GM23338 (cell line): ENCODE measurements at regions not wholly inside any gene's neighbourhood (a gene's known extent, or its start where the extent isn't known, plus 50 kb on each side); places are given as distances from the start of the nearest gene placed in this dataset.

Experiments
- ATAC-seq: fragments of 200-7000 bp; cut with Tn5 transposase; 3 replicates; pipeline ENCODE4 v1.9.1; 2020
- DNase-seq: peaks from one replicate; pipeline ENCODE4 v3.0.0-alpha.2; 2015; ENCODE audit warnings: low spot score
- H2AFZ ChIP-seq: fragments of 200-600 bp; sonication (generic); 2 replicates; pipeline ENCODE4 v1.8.0; 2016; ENCODE audit warnings: antibody characterized with exemption, mild to moderate bottlenecking, moderate library complexity
- H3F3A ChIP-seq: fragments of 200-600 bp; sonication (generic); replicated peaks from 2 replicates; pipeline ENCODE4 v1.8.0; 2017; ENCODE audit warnings: antibody characterized with exemption, mixed run types, low read depth
- H3K27ac ChIP-seq: fragments of 200-600 bp; sonication (generic); 2 replicates; pipeline ENCODE4 v1.6.1; 2016; ENCODE audit warnings: low read depth
- H3K27me3 ChIP-seq: fragments of 200-600 bp; sonication (generic); 2 replicates; pipeline ENCODE4 v1.8.0; 2016; ENCODE audit warnings: mild to moderate bottlenecking, mixed run types, moderate library complexity; ENCODE audit not compliant: insufficient read depth
- H3K36me3 ChIP-seq: fragments of 200-600 bp; sonication (generic); 2 replicates; pipeline ENCODE4 v1.8.0; 2016; ENCODE audit warnings: mild to moderate bottlenecking; ENCODE audit not compliant: insufficient read depth
- H3K4me1 ChIP-seq: fragments of 200-600 bp; sonication (generic); 2 replicates; pipeline ENCODE4 v1.8.0; 2016; ENCODE audit warnings: mild to moderate bottlenecking, moderate library complexity; ENCODE audit not compliant: insufficient read depth
- H3K4me2 ChIP-seq: fragments of 200-600 bp; sonication (generic); 2 replicates; pipeline ENCODE4 v1.7.1; 2017; ENCODE audit warnings: mixed run types
- H3K4me3 ChIP-seq: fragments of 200-600 bp; sonication (generic); 2 replicates; pipeline ENCODE4 v1.6.1; 2016; ENCODE audit warnings: mixed run types
- H3K79me2 ChIP-seq: fragments of 200-600 bp; sonication (generic); replicated peaks from 2 replicates; pipeline ENCODE4 v1.8.0; 2017; ENCODE audit warnings: mild to moderate bottlenecking; ENCODE audit not compliant: insufficient read depth
- H3K9me2 ChIP-seq: fragments of 200-600 bp; sonication (generic); 2 replicates; pipeline ENCODE4 v1.8.0; 2017; ENCODE audit not compliant: insufficient read depth
- H4K20me1 ChIP-seq: fragments of 200-600 bp; sonication (generic); replicated peaks from 2 replicates; pipeline ENCODE4 v1.8.0; 2017; ENCODE audit warnings: mild to moderate bottlenecking; ENCODE audit not compliant: insufficient read depth
- H3K27ac Mint-ChIP-seq: 2 replicates; pipeline ENCODE4 v1.8.0; 2020; ENCODE audit warnings: inconsistent platforms, mild to moderate bottlenecking, moderate library complexity, mixed read lengths
- H3K27me3 Mint-ChIP-seq: 3 replicates; pipeline ENCODE4 v1.8.0; 2022; ENCODE audit warnings: low read depth, mild to moderate bottlenecking, moderate library complexity, mixed read lengths, inconsistent platforms; ENCODE audit not compliant: insufficient read depth, poor library complexity
- H3K36me3 Mint-ChIP-seq: 3 replicates; pipeline ENCODE4 v1.8.0; 2021; ENCODE audit warnings: low read depth, mild to moderate bottlenecking, inconsistent platforms, moderate library complexity, mixed read lengths
- H3K4me1 Mint-ChIP-seq: 3 replicates; pipeline ENCODE4 v1.8.0; 2020; ENCODE audit warnings: mild to moderate bottlenecking, inconsistent platforms, mixed read lengths
- H3K4me3 Mint-ChIP-seq: 3 replicates; pipeline ENCODE4 v1.8.0; 2021; ENCODE audit warnings: moderate library complexity, mild to moderate bottlenecking, inconsistent platforms, mixed read lengths
- H3K9me3 Mint-ChIP-seq: 3 replicates; pipeline ENCODE4 v1.8.0; 2020; ENCODE audit warnings: moderate library complexity, mild to moderate bottlenecking, inconsistent platforms, mixed read lengths
- CREB1 ChIP-seq: fragments of 250-450 bp; sonication (Bioruptor Pico); IDR thresholded peaks from 2 replicates; pipeline ENCODE4 v1.5.0; 2020; ENCODE audit warnings: low read depth, mild to moderate bottlenecking, moderate library complexity
- JUNB ChIP-seq: IDR thresholded peaks from one replicate; pipeline ENCODE4 v1.6.1; 2016; ENCODE audit warnings: antibody characterized with exemption; ENCODE audit not compliant: unreplicated experiment
- NANOG ChIP-seq: IDR thresholded peaks from 2 replicates; pipeline ENCODE4 v1.6.1; 2016; ENCODE audit warnings: antibody characterized with exemption, borderline replicate concordance
- POLR2AphosphoS5 ChIP-seq: IDR thresholded peaks from 2 replicates; pipeline ENCODE4 v1.6.1; 2016; ENCODE audit warnings: antibody characterized with exemption, low read depth
- STAT1 ChIP-seq: IDR thresholded peaks from one replicate; pipeline ENCODE4 v1.6.1; 2016; ENCODE audit warnings: antibody characterized with exemption; ENCODE audit not compliant: unreplicated experiment
- ZNF114 ChIP-seq: fragments of 250-450 bp; sonication (Bioruptor Pico); IDR thresholded peaks from 2 replicates; pipeline ENCODE4 v1.5.0; 2020; ENCODE audit warnings: mild to moderate bottlenecking, moderate library complexity
- ZNF331 ChIP-seq: fragments of 250-450 bp; sonication (Bioruptor Pico); IDR thresholded peaks from 2 replicates; pipeline ENCODE4 v1.5.0; 2020; ENCODE audit warnings: low read depth, mild to moderate bottlenecking, moderate library complexity
- TF ChIP-seq, protein P1 (sequence below): IDR thresholded peaks from 2 replicates; pipeline ENCODE4 v1.6.1; 2016; ENCODE audit warnings: antibody characterized with exemption
- TF ChIP-seq, protein P2 (sequence below): IDR thresholded peaks from one replicate; pipeline ENCODE4 v1.6.1; 2018; ENCODE audit warnings: antibody characterized with exemption; ENCODE audit not compliant: unreplicated experiment
- TF ChIP-seq, protein P3 (sequence below): fragments of 250-450 bp; sonication (Bioruptor Pico); IDR thresholded peaks from 2 replicates; pipeline ENCODE4 v1.5.0; 2020; ENCODE audit warnings: mild to moderate bottlenecking, moderate library complexity

DNA sequence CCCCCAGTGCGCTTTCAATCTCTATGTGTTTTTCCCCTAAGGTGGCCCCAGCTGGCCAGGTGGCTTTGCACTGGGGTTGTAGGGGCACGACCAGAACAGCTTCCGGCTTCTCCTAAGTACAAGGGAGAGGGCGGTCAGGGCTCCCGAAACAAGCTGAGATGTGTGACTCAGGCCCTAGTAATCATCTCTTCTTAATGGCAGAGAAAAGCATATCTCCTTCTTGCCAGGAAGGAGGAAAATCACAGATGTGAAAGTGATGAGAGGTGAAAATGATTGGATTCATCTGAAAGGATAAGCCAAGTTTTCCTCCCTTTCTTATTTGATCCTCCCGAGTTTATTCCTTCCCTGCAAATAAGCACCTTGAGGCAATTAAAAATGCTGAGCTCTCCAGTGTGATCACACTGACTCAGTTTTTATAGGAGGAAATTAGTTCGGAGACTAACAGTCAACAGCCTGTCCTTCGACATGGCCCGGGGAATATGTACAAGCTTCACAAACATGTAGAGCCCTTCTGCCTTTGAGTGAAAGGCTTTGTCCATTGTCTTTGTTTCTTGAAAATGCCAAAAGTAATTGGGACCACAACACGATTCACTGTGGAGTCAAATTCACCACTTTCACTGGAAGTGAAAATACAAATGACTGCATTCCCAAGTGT lies 514.8 kb downstream of the PSAT1 start (continued):
- TF ChIP-seq ZNF331 (CRISPR knock-in tag), result no peak

DNA sequence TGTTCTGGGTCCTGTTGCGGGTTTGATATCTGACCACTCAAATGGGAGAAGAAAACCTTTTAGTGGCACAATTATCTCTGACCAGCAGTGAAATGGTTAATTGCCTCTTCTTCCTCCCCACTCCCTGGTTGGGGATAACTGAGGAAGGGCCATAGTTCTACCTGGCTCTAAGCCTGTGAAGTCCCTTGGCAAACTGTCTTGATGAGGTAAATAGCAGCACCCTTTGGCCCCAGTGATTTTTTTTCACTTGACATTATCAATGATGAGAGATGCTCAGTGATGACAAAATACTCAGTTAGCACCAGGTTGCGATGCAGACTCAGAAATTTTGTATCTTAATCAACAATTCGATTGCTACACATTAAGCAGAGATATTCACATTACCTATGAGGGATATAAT lies 515.7 kb downstream of the PSAT1 start:
- H3K4me3 ChIP-seq, result no peak overlapping the region
- no peaks in the 10 kb centered on the region for H3K36me3 Mint-ChIP-seq
- no peak overlapping the region for H2AFZ ChIP-seq
- no peaks in the 10 kb centered on the region for H3K9me3 Mint-ChIP-seq
- no peaks in the 10 kb centered on the region for H3K79me2 ChIP-seq
- H3K27ac Mint-ChIP-seq, result no peak overlapping the region
- no peaks in the 10 kb centered on the region for H3K27me3 Mint-ChIP-seq
- H3F3A ChIP-seq, result no peaks in the 10 kb centered on the region
- H3K27me3 ChIP-seq, result no peaks in the 10 kb centered on the region
- peaks cover 10% of the 10 kb centered on the region; the same call in 1 of the 2 replicates for H3K4me1 ChIP-seq
- H3K4me2 ChIP-seq, result no peak overlapping the region
- peaks cover 10% of the 10 kb centered on the region; the same call in 2 of the 3 replicates for H3K4me1 Mint-ChIP-seq
- H3K4me3 Mint-ChIP-seq, result no peak overlapping the region
- TF ChIP-seq ZNF114 (CRISPR knock-in tag), result no peak
- no peak for TF ChIP-seq POLR2AphosphoS5
- no peak for TF ChIP-seq NANOG
- no peak for TF ChIP-seq STAT1
- no peak for TF ChIP-seq JUNB
- TF ChIP-seq ZNF331 (CRISPR knock-in tag), result no peak
- TF ChIP-seq, protein P1, sequence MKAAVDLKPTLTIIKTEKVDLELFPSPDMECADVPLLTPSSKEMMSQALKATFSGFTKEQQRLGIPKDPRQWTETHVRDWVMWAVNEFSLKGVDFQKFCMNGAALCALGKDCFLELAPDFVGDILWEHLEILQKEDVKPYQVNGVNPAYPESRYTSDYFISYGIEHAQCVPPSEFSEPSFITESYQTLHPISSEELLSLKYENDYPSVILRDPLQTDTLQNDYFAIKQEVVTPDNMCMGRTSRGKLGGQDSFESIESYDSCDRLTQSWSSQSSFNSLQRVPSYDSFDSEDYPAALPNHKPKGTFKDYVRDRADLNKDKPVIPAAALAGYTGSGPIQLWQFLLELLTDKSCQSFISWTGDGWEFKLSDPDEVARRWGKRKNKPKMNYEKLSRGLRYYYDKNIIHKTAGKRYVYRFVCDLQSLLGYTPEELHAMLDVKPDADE, result no peak
- TF ChIP-seq CREB1 (CRISPR knock-in tag), result no peak
- TF ChIP-seq, protein P2, sequence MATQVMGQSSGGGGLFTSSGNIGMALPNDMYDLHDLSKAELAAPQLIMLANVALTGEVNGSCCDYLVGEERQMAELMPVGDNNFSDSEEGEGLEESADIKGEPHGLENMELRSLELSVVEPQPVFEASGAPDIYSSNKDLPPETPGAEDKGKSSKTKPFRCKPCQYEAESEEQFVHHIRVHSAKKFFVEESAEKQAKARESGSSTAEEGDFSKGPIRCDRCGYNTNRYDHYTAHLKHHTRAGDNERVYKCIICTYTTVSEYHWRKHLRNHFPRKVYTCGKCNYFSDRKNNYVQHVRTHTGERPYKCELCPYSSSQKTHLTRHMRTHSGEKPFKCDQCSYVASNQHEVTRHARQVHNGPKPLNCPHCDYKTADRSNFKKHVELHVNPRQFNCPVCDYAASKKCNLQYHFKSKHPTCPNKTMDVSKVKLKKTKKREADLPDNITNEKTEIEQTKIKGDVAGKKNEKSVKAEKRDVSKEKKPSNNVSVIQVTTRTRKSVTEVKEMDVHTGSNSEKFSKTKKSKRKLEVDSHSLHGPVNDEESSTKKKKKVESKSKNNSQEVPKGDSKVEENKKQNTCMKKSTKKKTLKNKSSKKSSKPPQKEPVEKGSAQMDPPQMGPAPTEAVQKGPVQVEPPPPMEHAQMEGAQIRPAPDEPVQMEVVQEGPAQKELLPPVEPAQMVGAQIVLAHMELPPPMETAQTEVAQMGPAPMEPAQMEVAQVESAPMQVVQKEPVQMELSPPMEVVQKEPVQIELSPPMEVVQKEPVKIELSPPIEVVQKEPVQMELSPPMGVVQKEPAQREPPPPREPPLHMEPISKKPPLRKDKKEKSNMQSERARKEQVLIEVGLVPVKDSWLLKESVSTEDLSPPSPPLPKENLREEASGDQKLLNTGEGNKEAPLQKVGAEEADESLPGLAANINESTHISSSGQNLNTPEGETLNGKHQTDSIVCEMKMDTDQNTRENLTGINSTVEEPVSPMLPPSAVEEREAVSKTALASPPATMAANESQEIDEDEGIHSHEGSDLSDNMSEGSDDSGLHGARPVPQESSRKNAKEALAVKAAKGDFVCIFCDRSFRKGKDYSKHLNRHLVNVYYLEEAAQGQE, result no peak
- TF ChIP-seq, protein P3, sequence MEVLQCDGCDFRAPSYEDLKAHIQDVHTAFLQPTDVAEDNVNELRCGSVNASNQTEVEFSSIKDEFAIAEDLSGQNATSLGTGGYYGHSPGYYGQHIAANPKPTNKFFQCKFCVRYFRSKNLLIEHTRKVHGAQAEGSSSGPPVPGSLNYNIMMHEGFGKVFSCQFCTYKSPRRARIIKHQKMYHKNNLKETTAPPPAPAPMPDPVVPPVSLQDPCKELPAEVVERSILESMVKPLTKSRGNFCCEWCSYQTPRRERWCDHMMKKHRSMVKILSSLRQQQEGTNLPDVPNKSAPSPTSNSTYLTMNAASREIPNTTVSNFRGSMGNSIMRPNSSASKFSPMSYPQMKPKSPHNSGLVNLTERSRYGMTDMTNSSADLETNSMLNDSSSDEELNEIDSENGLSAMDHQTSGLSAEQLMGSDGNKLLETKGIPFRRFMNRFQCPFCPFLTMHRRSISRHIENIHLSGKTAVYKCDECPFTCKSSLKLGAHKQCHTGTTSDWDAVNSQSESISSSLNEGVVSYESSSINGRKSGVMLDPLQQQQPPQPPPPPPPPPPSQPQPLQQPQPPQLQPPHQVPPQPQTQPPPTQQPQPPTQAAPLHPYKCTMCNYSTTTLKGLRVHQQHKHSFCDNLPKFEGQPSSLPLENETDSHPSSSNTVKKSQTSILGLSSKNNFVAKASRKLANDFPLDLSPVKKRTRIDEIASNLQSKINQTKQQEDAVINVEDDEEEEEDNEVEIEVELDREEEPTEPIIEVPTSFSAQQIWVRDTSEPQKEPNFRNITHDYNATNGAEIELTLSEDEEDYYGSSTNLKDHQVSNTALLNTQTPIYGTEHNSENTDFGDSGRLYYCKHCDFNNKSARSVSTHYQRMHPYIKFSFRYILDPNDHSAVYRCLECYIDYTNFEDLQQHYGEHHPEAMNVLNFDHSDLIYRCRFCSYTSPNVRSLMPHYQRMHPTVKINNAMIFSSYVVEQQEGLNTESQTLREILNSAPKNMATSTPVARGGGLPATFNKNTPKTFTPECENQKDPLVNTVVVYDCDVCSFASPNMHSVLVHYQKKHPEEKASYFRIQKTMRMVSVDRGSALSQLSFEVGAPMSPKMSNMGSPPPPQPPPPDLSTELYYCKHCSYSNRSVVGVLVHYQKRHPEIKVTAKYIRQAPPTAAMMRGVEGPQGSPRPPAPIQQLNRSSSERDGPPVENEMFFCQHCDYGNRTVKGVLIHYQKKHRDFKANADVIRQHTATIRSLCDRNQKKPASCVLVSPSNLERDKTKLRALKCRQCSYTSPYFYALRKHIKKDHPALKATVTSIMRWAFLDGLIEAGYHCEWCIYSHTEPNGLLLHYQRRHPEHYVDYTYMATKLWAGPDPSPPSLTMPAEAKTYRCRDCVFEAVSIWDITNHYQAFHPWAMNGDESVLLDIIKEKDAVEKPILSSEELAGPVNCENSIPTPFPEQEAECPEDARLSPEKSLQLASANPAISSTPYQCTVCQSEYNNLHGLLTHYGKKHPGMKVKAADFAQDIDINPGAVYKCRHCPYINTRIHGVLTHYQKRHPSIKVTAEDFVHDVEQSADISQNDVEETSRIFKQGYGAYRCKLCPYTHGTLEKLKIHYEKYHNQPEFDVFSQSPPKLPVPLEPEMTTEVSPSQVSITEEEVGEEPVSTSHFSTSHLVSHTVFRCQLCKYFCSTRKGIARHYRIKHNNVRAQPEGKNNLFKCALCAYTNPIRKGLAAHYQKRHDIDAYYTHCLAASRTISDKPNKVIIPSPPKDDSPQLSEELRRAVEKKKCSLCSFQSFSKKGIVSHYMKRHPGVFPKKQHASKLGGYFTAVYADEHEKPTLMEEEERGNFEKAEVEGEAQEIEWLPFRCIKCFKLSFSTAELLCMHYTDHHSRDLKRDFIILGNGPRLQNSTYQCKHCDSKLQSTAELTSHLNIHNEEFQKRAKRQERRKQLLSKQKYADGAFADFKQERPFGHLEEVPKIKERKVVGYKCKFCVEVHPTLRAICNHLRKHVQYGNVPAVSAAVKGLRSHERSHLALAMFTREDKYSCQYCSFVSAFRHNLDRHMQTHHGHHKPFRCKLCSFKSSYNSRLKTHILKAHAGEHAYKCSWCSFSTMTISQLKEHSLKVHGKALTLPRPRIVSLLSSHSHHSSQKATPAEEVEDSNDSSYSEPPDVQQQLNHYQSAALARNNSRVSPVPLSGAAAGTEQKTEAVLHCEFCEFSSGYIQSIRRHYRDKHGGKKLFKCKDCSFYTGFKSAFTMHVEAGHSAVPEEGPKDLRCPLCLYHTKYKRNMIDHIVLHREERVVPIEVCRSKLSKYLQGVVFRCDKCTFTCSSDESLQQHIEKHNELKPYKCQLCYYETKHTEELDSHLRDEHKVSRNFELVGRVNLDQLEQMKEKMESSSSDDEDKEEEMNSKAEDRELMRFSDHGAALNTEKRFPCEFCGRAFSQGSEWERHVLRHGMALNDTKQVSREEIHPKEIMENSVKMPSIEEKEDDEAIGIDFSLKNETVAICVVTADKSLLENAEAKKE (CRISPR knock-in tag), result no peak
- no peak overlapping the region for H3K27ac ChIP-seq
- H3K9me2 ChIP-seq, result no peaks in the 10 kb centered on the region
- H3K36me3 ChIP-seq, result no peaks in the 10 kb centered on the region
- H4K20me1 ChIP-seq, result no peaks in the 10 kb centered on the region
- DNase-seq (no peak), ATAC-seq (no peak)
